Tibial nerve (tissue), 4 donors: ENCODE measurements at regions not wholly inside any gene's neighbourhood (a gene's known extent, or its start where the extent isn't known, plus 50 kb on each side); places are given as distances from the start of the nearest gene placed in this dataset.
"Not testable (repeated sequence)": the region's sequence is repeated elsewhere in the genome, so short reads cannot be mapped to it uniquely, and the experiment has no call there.

Experiments
- DNase-seq, 2 donors: peaks; one replicate each; pipeline ENCODE4 v3.0.0-alpha.2; 2019; ENCODE audit warnings: low spot score in 2 of 2
- H3K27ac ChIP-seq, 4 donors: fragments of 200-600 bp; sonication (generic) in 3 of 4; one replicate each; pipeline ENCODE4 v1.5.1; 2017 to 2019; ENCODE audit warnings: mild to moderate bottlenecking in 1 of 4
- H3K27me3 ChIP-seq, 2 donors: fragments of 200-600 bp; sonication (generic) in 1 of 2; one replicate each; pipeline versions ENCODE4 v1.5.1 to v1.6.0; 2017 to 2019
- H3K36me3 ChIP-seq, 3 donors: fragments of 200-600 bp; sonication (generic); one replicate each; pipeline ENCODE4 v1.5.1; 2018 to 2019
- H3K4me1 ChIP-seq, 4 donors: fragments of 200-600 bp; sonication (generic) in 3 of 4; one replicate each; pipeline ENCODE4 v1.5.1; 2017 to 2019
- H3K4me3 ChIP-seq, 4 donors: fragments of 200-600 bp; sonication (generic) in 3 of 4; one replicate each; pipeline ENCODE4 v1.5.1; 2017 to 2019; ENCODE audit warnings: mild to moderate bottlenecking in 1 of 4, moderate library complexity in 1 of 4
- H3K9me3 ChIP-seq, 4 donors: fragments of 200-600 bp; sonication (generic) in 3 of 4; one replicate each; pipeline ENCODE4 v1.5.1; 2017 to 2019
- EP300 ChIP-seq, 2 donors: sonication (generic); formaldehyde crosslinking; IDR thresholded peaks; one replicate each; pipeline ENCODE4 v1.6.1; 2017; ENCODE audit warnings: antibody characterized with exemption in 2 of 2, mild to moderate bottlenecking in 1 of 2
- POLR2A ChIP-seq, 2 donors: fragments of 450-650 bp; IDR thresholded peaks; one replicate each; pipeline ENCODE4 v1.6.1; 2017; ENCODE audit warnings: antibody characterized with exemption in 2 of 2, mild to moderate bottlenecking in 2 of 2, moderate library complexity in 2 of 2
- whole genome bisulfite sequencing, 2 donors: methylation state at CpG; one replicate each; pipeline ENCODE4 v1.1.5; 2018; 5-methylcytosine and 5-hydroxymethylcytosine counted together
- TF ChIP-seq, protein P1 (sequence below), 5 experiments: fragments of 200-600 bp in 3 of 5; fragments of 450-650 bp in 2 of 5; sonication (generic) in 3 of 5; IDR thresholded peaks; one replicate each; pipeline ENCODE4 v1.5.1; 2016 to 2019; ENCODE audit warnings: antibody characterized with exemption in 5 of 5, mild to moderate bottlenecking in 3 of 5, moderate library complexity in 2 of 5

DNA sequence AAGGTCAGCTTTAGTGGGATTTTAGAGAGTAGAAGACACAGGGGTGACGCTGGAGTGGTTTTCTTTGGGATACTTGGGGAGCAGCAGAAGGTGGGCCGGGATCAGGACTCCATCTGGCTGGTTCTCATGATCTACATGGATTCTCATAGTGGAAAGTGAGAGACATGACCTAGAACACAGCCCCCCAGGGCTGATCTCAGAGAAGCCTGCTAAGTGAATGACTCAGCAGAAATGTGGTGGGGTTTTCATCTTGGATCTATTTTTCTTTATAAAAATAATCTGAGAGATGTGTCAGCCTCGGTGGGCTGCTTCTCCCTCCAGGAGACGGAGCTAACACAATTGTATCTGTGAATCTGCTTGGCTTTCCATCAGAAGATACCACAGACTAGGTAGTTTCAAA lies 484.4 kb downstream of the TMEM121 start:
- 51 to 52% methylated on average over 4 of the region's 4 CpGs for WGBS, 2 donors
- no peaks in the 10 kb centered on the region for H3K27me3 ChIP-seq
- H3K27ac ChIP-seq = no peak overlapping the region
- H3K4me3 ChIP-seq = no peak overlapping the region
- TF ChIP-seq, protein P1, sequence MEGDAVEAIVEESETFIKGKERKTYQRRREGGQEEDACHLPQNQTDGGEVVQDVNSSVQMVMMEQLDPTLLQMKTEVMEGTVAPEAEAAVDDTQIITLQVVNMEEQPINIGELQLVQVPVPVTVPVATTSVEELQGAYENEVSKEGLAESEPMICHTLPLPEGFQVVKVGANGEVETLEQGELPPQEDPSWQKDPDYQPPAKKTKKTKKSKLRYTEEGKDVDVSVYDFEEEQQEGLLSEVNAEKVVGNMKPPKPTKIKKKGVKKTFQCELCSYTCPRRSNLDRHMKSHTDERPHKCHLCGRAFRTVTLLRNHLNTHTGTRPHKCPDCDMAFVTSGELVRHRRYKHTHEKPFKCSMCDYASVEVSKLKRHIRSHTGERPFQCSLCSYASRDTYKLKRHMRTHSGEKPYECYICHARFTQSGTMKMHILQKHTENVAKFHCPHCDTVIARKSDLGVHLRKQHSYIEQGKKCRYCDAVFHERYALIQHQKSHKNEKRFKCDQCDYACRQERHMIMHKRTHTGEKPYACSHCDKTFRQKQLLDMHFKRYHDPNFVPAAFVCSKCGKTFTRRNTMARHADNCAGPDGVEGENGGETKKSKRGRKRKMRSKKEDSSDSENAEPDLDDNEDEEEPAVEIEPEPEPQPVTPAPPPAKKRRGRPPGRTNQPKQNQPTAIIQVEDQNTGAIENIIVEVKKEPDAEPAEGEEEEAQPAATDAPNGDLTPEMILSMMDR (IDR thresholded peaks at IDR 0.05) = no peak
- TF ChIP-seq EP300 (IDR thresholded peaks at IDR 0.05) = no peak
- TF ChIP-seq POLR2A (IDR thresholded peaks at IDR 0.05) = no peak
- no peaks in the 10 kb centered on the region for H3K36me3 ChIP-seq
- H3K9me3 ChIP-seq = no peaks in the 10 kb centered on the region
- H3K4me1 ChIP-seq = no peaks in the 10 kb centered on the region
- no peak for DNase-seq

DNA sequence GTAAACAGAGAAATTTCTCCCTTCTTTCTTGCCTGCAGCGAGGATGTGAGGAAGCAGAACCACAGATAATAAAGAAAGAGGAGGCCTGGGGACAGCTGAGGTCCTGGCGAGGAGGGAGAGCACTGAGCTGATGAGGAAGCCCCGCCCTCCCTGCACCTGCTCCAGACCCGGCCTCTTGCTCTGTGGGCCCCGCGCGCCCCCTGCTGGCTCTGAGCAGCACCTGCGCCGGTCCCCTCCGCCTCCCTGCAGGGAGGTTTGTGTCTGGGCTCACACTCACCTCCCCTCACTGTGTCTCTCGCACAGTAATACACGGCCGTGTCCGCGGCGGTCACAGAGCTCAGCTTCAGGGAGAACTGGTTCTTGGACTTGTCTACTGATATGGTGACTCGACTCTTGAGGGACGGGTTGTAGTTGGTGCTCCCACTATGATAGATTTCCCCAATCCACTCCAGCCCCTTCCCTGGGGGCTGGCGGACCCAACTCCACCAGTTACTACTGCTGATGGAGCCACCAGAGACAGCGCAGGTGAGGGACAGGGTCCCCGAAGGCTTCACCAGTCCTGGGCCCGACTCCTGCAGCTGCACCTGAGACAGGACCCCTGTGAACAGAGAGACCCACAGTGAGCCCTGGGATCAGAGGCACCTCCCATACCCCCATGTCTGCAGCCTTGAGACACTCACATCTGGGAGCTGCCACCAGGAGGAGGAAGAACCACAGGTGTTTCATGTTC lies 485.4 kb downstream of the TMEM121 start:
- TF ChIP-seq, protein P1 (IDR thresholded peaks at IDR 0.05) = peak in 3 of 5 experiments; percentile 11 to 33 (median 28)
- H3K36me3 ChIP-seq, H3K4me1 ChIP-seq, H3K27me3 ChIP-seq, H3K27ac ChIP-seq, H3K9me3 ChIP-seq, H3K4me3 ChIP-seq, DNase-seq: not testable (repeated sequence)
- 47 to 61% methylated on average over 22 of the region's 22 CpGs for WGBS, 2 donors

DNA sequence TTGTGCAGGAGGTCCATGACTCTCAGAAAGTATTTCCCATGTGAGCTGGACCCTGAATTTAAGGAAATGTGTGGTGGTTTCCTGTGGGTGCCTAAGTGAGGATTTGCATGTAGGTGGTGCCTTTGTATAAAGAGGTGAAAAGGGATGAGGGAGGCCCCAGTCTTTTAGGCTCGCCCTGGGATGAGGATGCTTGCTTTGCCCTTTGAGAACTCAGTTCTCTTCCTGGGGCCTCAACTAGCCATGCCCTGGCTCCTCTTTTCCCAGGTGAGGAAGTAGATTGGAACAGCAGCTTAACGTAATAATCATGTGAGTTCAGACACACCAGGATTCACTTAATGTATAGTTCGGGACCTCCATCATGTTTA lies 486.0 kb downstream of the TMEM121 start:
- not testable (repeated sequence) for H3K27ac ChIP-seq, H3K9me3 ChIP-seq, H3K27me3 ChIP-seq, DNase-seq, H3K36me3 ChIP-seq, H3K4me3 ChIP-seq, H3K4me1 ChIP-seq
- WGBS, 2 donors = 80 to 82% methylated on average over 3 of the region's 3 CpGs

DNA sequence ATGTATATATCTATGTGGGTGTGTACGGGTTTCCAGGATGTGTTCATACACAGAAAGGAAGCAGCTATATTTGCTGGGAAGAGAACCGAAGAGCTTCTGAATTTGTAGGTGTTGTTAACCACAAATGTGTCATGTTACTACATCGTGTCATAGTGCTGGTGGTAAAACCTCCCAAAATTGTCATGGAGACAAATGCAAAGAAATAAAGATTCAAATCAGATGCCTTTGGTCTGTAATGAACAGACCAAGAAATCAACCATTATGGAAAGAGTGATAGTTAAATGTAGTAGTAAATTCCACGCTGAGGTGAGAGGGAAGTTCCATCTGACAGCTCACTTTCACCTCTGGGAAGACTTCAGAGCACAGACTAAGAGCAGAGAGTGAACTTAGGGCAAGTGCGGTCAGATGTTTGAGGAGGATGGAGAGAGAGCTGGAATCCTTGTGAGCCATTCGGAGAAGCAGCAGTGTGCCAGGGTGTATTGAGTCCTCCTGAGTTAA lies 487.5 kb downstream of the TMEM121 start:
- no peak overlapping the region for H3K27ac ChIP-seq

DNA sequence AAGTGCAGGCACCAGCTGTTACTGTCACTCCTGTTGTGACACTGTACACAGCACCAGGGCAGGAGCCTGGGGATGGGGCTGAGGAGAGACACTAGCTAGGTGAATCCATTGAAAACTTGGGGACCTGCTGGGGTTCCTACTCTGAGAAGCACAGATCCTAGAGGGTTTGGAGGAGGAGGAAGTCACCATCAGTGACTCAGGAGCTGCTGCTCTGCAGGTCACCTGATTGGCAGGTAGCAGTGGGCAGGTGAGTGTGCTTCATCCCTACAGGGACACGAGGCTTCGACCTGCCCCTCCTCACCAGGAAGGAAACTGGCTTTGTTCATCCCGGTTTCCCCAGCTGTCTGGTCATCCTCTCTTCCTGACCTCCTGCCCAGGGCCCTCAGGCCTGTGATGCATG lies 491.6 kb downstream of the TMEM121 start:
- not testable (repeated sequence) for H3K9me3 ChIP-seq, H3K4me1 ChIP-seq, H3K27me3 ChIP-seq, H3K27ac ChIP-seq, H3K4me3 ChIP-seq, H3K36me3 ChIP-seq, DNase-seq
- WGBS, 2 donors = 68 to 90% methylated on average over 2 to 3 of the region's 3 CpGs

More for the DNA sequence above, 487.5 kb downstream of the TMEM121 start:
- TF ChIP-seq, protein P1 (IDR thresholded peaks at IDR 0.05) = no peak
- no peak for TF ChIP-seq EP300 (IDR thresholded peaks at IDR 0.05)
- no peak for TF ChIP-seq POLR2A (IDR thresholded peaks at IDR 0.05)
- no peaks in the 10 kb centered on the region for H3K9me3 ChIP-seq
- no peaks in the 10 kb centered on the region for H3K4me1 ChIP-seq
- H3K36me3 ChIP-seq = no peaks in the 10 kb centered on the region
- 66 to 67% methylated on average over 6 of the region's 6 CpGs for WGBS, 2 donors
- no peak for DNase-seq
- H3K27me3 ChIP-seq = no peaks in the 10 kb centered on the region
- H3K4me3 ChIP-seq = no peak overlapping the region

DNA sequence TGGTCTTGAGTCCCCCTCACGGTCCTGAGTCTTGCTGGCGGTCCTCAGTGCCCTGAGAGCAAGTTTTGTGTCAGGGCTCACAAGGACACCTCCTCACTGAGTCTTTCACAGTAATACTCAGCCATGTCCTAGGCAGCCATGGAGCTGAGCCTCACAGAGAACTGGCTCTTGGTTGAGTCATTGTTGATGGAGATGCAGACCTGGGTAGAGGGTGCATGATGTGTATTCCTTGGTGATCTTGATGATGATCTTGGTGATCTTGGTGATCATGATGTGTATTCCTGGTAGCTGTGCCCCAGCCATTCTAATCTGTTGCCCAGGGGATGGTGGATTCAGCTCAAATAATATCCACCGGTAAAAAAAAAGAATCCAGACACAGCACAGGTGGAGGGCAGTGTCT lies 495.4 kb downstream of the TMEM121 start:
- DNase-seq = no peak
- WGBS, 2 donors = 53 to 66% methylated on average over 3 of the region's 3 CpGs
- Histone ChIP-seq H3K27me3 (no peaks in the 10 kb centered on the region), H3K36me3 (no peaks in the 10 kb centered on the region), H3K4me1 (no peaks in the 10 kb centered on the region), H3K27ac (no peak overlapping the region), H3K4me3 (no peak overlapping the region), H3K9me3 (no peaks in the 10 kb centered on the region)
- no peak for TF ChIP-seq EP300 (IDR thresholded peaks at IDR 0.05)
- TF ChIP-seq, protein P1 (IDR thresholded peaks at IDR 0.05) = no peak
- no peak for TF ChIP-seq POLR2A (IDR thresholded peaks at IDR 0.05)

DNA sequence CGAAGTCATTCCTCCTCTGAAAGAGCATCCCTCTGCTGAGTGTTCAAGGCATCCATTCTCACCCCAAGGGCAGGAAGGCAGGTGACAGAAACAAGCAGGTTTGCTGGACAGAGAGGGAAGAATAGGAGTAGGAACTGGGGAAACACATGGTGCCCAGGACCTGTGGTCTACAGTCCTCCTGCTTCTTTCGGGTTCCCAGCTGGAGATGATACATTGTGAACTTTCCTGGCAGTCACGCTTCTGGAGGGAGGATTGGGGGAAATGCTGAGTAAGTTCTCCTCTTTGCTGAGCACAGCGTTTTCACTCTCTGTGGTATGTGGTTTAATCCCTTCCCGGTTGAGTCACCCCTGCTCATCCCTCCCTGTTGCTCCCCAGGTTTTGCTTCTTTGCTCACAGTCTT lies 496.3 kb downstream of the TMEM121 start:
- not testable (repeated sequence) for H3K27ac ChIP-seq, H3K27me3 ChIP-seq, H3K4me3 ChIP-seq, H3K9me3 ChIP-seq, H3K4me1 ChIP-seq, DNase-seq, H3K36me3 ChIP-seq
- WGBS, 2 donors = 49 to 52% methylated on average over 5 of the region's 5 CpGs
